ENCODE measurements at regions not wholly inside any gene's neighbourhood (a gene's known extent, or its start where the extent isn't known, plus 50 kb on each side); places are given as distances from the start of the nearest gene placed in this dataset.

- H3K9me3 ChIP-seq (ENCODE audit: control insufficient read depth in 4 of 4, insufficient read depth in 3 of 4, low read length in 3 of 4), result no peaks in the 10 kb centered on the region
- TF ChIP-seq CTCF (IDR thresholded peaks at IDR 0.05; ENCODE audit: control extremely low read depth, extremely low read depth), result no peak
- no peak overlapping the region for H3K4me3 ChIP-seq
- H3K27ac ChIP-seq (ENCODE audit: low read depth in 1 of 2, low read length in 1 of 2), result no peak overlapping the region
- WGBS, 2 donors, result 88 to 92% methylated on average over 1 of the region's 1 CpG
- no peaks in the 10 kb centered on the region for H3K4me1 ChIP-seq (ENCODE audit: control insufficient read depth in 5 of 5, insufficient read depth in 5 of 5, low read length in 5 of 5)
- H3K27me3 ChIP-seq (ENCODE audit: control insufficient read depth in 3 of 3, insufficient read depth in 3 of 3, low read length in 2 of 3), result no peaks in the 10 kb centered on the region
- no peak for ATAC-seq (ENCODE audit: insufficient read depth, low FRiP score)
- no peak for DNase-seq
- no peak overlapping the region for H3K9ac ChIP-seq (ENCODE audit: insufficient read depth in 1 of 2, low read length in 2 of 2)
- no peaks in the 10 kb centered on the region for H3K36me3 ChIP-seq (ENCODE audit: control insufficient read depth in 4 of 4, insufficient read depth in 4 of 4, low read length in 4 of 4)
Observed at GRCh38 chr4:132901224-132901623, 247.9 kb upstream of the PCDH10 start.

GRCh38 chr4:132910229-132910748, 238.8 kb upstream of the PCDH10 start:
- no peak overlapping the region for H3K4me3 ChIP-seq
- no peak for ATAC-seq (ENCODE audit: insufficient read depth, low FRiP score)

GRCh38 chr4:132918096-132918495, 231.0 kb upstream of the PCDH10 start:
- DNase-seq (no peak), ATAC-seq (ENCODE audit: insufficient read depth, low FRiP score) (no peak)
- Histone ChIP-seq H3K9me3 (ENCODE audit: control insufficient read depth in 4 of 4, insufficient read depth in 3 of 4, low read length in 3 of 4) (peaks cover 0 to 2% (median 0%) of the 10 kb centered on the region in 4 donors), H3K4me3 (no peak overlapping the region), H3K27me3 (ENCODE audit: control insufficient read depth in 3 of 3, insufficient read depth in 3 of 3, low read length in 2 of 3) (no peaks in the 10 kb centered on the region), H3K4me1 (ENCODE audit: control insufficient read depth in 5 of 5, insufficient read depth in 5 of 5, low read length in 5 of 5) (no peaks in the 10 kb centered on the region), H3K27ac (ENCODE audit: low read depth in 1 of 2, low read length in 1 of 2) (no peak overlapping the region), H3K36me3 (ENCODE audit: control insufficient read depth in 4 of 4, insufficient read depth in 4 of 4, low read length in 4 of 4) (no peaks in the 10 kb centered on the region), H3K9ac (ENCODE audit: insufficient read depth in 1 of 2, low read length in 2 of 2) (no peak overlapping the region)
- 95 to 99% methylated on average over 1 of the region's 1 CpG for WGBS, 2 donors
- TF ChIP-seq CTCF (IDR thresholded peaks at IDR 0.05; ENCODE audit: control extremely low read depth, extremely low read depth), result no peak

More at GRCh38 chr4:132910229-132910748, 238.8 kb upstream of the PCDH10 start:
- Histone ChIP-seq H3K27ac (ENCODE audit: low read depth in 1 of 2, low read length in 1 of 2) (no peak overlapping the region), H3K27me3 (ENCODE audit: control insufficient read depth in 3 of 3, insufficient read depth in 3 of 3, low read length in 2 of 3) (no peaks in the 10 kb centered on the region), H3K9me3 (ENCODE audit: control insufficient read depth in 4 of 4, insufficient read depth in 3 of 4, low read length in 3 of 4) (no peaks in the 10 kb centered on the region), H3K9ac (ENCODE audit: insufficient read depth in 1 of 2, low read length in 2 of 2) (no peak overlapping the region), H3K36me3 (ENCODE audit: control insufficient read depth in 4 of 4, insufficient read depth in 4 of 4, low read length in 4 of 4) (no peaks in the 10 kb centered on the region), H3K4me1 (ENCODE audit: control insufficient read depth in 5 of 5, insufficient read depth in 5 of 5, low read length in 5 of 5) (no peaks in the 10 kb centered on the region)
- DNase-seq, result no peak
- 81 to 87% methylated on average over 1 of the region's 1 CpG for WGBS, 2 donors
- no peak for TF ChIP-seq CTCF (IDR thresholded peaks at IDR 0.05; ENCODE audit: control extremely low read depth, extremely low read depth)

GRCh38 chr4:132923516-132923915, 225.6 kb upstream of the PCDH10 start:
- H3K9ac ChIP-seq (ENCODE audit: insufficient read depth in 1 of 2, low read length in 2 of 2), result no peak overlapping the region
- no peak for ATAC-seq (ENCODE audit: insufficient read depth, low FRiP score)
- H3K4me3 ChIP-seq, result no peak overlapping the region
- DNase-seq, result no peak
- 49 to 57% methylated on average over 3 of the region's 3 CpGs for WGBS, 2 donors
- peaks cover 0 to 2% (median 0%) of the 10 kb centered on the region in 4 donors for H3K9me3 ChIP-seq (ENCODE audit: control insufficient read depth in 4 of 4, insufficient read depth in 3 of 4, low read length in 3 of 4)
- no peaks in the 10 kb centered on the region for H3K27me3 ChIP-seq (ENCODE audit: control insufficient read depth in 3 of 3, insufficient read depth in 3 of 3, low read length in 2 of 3)
- no peak for TF ChIP-seq CTCF (IDR thresholded peaks at IDR 0.05; ENCODE audit: control extremely low read depth, extremely low read depth)
- H3K27ac ChIP-seq (ENCODE audit: low read depth in 1 of 2, low read length in 1 of 2), result no peak overlapping the region
- no peaks in the 10 kb centered on the region for H3K4me1 ChIP-seq (ENCODE audit: control insufficient read depth in 5 of 5, insufficient read depth in 5 of 5, low read length in 5 of 5)
- H3K36me3 ChIP-seq (ENCODE audit: control insufficient read depth in 4 of 4, insufficient read depth in 4 of 4, low read length in 4 of 4), result no peaks in the 10 kb centered on the region
